ENCODE measurements at regions not wholly inside any gene's neighbourhood (a gene's known extent, or its start where the extent isn't known, plus 50 kb on each side); places are given as distances from the start of the nearest gene placed in this dataset.

- TF ChIP-seq ZFX (IDR thresholded peaks at IDR 0.05) (no peak), CTCF (conservative IDR thresholded peaks at IDR 0.05) (no peak)
- H3K27ac ChIP-seq: no peak overlapping the region
Observed at GRCh38 chr5:40405230-40405629, 274.5 kb upstream of the PTGER4 start.

GRCh38 chr5:40404613-40405012 lies 275.1 kb upstream of the PTGER4 start:
- no peak overlapping the region for H3K27ac ChIP-seq

GRCh38 chr5:40402007-40402364 lies 277.7 kb upstream of the PTGER4 start:
- no peak for TF ChIP-seq ZFX (IDR thresholded peaks at IDR 0.05)
- no peak overlapping the region for H3K27ac ChIP-seq

More at GRCh38 chr5:40404613-40405012, 275.1 kb upstream of the PTGER4 start:
- TF ChIP-seq CTCF (conservative IDR thresholded peaks at IDR 0.05): no peak
- TF ChIP-seq ZFX (IDR thresholded peaks at IDR 0.05): no peak

GRCh38 chr5:40401284-40402006 lies 278.3 kb upstream of the PTGER4 start:
- H3K27ac ChIP-seq: no peak overlapping the region
- no peak for TF ChIP-seq ZFX (IDR thresholded peaks at IDR 0.05)
- TF ChIP-seq CTCF (conservative IDR thresholded peaks at IDR 0.05): no peak

- H3K27ac ChIP-seq: no peak overlapping the region
Observed at GRCh38 chr5:40400245-40400644, 279.5 kb upstream of the PTGER4 start.

GRCh38 chr5:40399349-40399748 lies 280.4 kb upstream of the PTGER4 start:
- no peak overlapping the region for H3K27ac ChIP-seq
- TF ChIP-seq ZFX (IDR thresholded peaks at IDR 0.05): no peak

More at GRCh38 chr5:40400245-40400644, 279.5 kb upstream of the PTGER4 start:
- TF ChIP-seq CTCF (conservative IDR thresholded peaks at IDR 0.05): no peak
- no peak for TF ChIP-seq ZFX (IDR thresholded peaks at IDR 0.05)

GRCh38 chr5:40397976-40398375 lies 281.7 kb upstream of the PTGER4 start:
- no peak for TF ChIP-seq ZFX (IDR thresholded peaks at IDR 0.05)
- no peak for TF ChIP-seq CTCF (conservative IDR thresholded peaks at IDR 0.05)
- no peak overlapping the region for H3K27ac ChIP-seq

- no peak overlapping the region for H3K27ac ChIP-seq
- TF ChIP-seq CTCF (conservative IDR thresholded peaks at IDR 0.05): no peak
- TF ChIP-seq ZFX (IDR thresholded peaks at IDR 0.05): no peak
Observed at GRCh38 chr5:40397091-40397490, 282.6 kb upstream of the PTGER4 start.
